Fibroblast of lung (primary cell): ENCODE measurements at regions not wholly inside any gene's neighbourhood (a gene's known extent, or its start where the extent isn't known, plus 50 kb on each side); places are given as distances from the start of the nearest gene placed in this dataset.

Experiments
- EZH2 ChIP-seq: IDR thresholded peaks from 2 replicates; pipeline ENCODE4 v1.5.1; 2012; ENCODE audit warnings: low read length, control low read depth, mild to moderate bottlenecking; ENCODE audit errors: missing control alignments
- TF ChIP-seq, protein P1 (sequence below), 2 donors: IDR thresholded peaks in 1 of 2; conservative IDR thresholded peaks in 1 of 2; 1 replicate in 1 of 2; 2 replicates in 1 of 2; pipeline ENCODE4 v1.5.1; 2011 to 2012; ENCODE audit warnings: low read length in 2 of 2, control low read depth in 1 of 2, inconsistent platforms in 1 of 2, low read depth in 1 of 2, mild to moderate bottlenecking in 1 of 2

DNA sequence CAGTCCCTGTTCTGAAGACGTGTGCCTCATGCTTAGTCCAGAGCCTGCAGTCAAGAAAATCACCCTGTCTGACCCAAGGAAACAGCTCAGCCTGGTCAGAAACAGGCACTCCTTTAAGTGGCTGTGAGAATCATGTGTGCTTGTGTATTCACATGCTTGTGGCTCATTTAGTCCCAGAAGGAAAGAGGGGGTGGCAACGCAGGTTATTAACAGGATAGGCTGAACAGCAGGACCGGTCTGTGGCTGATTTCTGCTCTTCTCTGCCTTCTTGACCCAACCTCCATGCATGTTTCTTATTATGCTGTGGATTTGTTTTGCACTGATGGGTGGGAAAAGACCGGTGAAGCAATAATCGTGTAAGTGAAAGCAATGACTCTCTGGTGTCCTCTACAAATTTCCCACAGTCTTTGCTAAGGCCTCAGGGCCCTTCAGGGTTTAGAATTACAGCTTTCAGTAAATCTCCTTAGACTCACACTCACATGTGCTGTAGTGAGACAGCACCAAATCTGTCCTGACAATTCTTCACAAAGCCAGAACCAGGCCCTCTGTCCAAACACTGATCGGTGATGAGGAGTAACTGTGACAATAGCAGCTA is 288.1 kb downstream of the ETS1 start:
- TF ChIP-seq, protein P1, sequence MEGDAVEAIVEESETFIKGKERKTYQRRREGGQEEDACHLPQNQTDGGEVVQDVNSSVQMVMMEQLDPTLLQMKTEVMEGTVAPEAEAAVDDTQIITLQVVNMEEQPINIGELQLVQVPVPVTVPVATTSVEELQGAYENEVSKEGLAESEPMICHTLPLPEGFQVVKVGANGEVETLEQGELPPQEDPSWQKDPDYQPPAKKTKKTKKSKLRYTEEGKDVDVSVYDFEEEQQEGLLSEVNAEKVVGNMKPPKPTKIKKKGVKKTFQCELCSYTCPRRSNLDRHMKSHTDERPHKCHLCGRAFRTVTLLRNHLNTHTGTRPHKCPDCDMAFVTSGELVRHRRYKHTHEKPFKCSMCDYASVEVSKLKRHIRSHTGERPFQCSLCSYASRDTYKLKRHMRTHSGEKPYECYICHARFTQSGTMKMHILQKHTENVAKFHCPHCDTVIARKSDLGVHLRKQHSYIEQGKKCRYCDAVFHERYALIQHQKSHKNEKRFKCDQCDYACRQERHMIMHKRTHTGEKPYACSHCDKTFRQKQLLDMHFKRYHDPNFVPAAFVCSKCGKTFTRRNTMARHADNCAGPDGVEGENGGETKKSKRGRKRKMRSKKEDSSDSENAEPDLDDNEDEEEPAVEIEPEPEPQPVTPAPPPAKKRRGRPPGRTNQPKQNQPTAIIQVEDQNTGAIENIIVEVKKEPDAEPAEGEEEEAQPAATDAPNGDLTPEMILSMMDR (conservative IDR thresholded peaks at IDR 0.05 in 1 of 2, IDR thresholded peaks at IDR 0.05 in 1 of 2; ENCODE audit: low read depth in 1 of 2, low read length in 2 of 2) = no peak
- TF ChIP-seq EZH2 = no peak
